ENCODE measurements at regions not wholly inside any gene's neighbourhood (a gene's known extent, or its start where the extent isn't known, plus 50 kb on each side); places are given as distances from the start of the nearest gene placed in this dataset.
"Not testable (repeated sequence)": the region's sequence is repeated elsewhere in the genome, so short reads cannot be mapped to it uniquely, and the experiment has no call there.

GRCh38 chr7:6982375-6982774, 156.3 kb upstream of the CCZ1B start:
- ATAC-seq (ENCODE audit: low read depth in 2 of 2); DNase-seq; H3K4me3 Mint-ChIP-seq; H3K4me1 Mint-ChIP-seq; H3K27ac Mint-ChIP-seq; H3K36me3 Mint-ChIP-seq: not testable (repeated sequence)
- peaks cover 5 to 19% (median 8%) of the 10 kb centered on the region in 7 donors for H3K9me3 Mint-ChIP-seq
- peaks cover 10 to 51% (median 16%) of the 10 kb centered on the region in 3 donors for H3K27me3 Mint-ChIP-seq

- not testable (repeated sequence) for H3K4me1 Mint-ChIP-seq; ATAC-seq (ENCODE audit: low read depth in 2 of 2); H3K36me3 Mint-ChIP-seq; H3K27ac Mint-ChIP-seq; DNase-seq; H3K4me3 Mint-ChIP-seq
- H3K9me3 Mint-ChIP-seq: peaks cover 0 to 10% (median 5%) of the 10 kb centered on the region in 7 donors
- peaks cover 13 to 53% (median 19%) of the 10 kb centered on the region in 3 donors for H3K27me3 Mint-ChIP-seq
These were observed 160.8 kb upstream of the CCZ1B start for GRCh38 chr7:6986892-6987291.

GRCh38 chr7:6988608-6989007, 162.5 kb upstream of the CCZ1B start:
- H3K27ac Mint-ChIP-seq; H3K4me3 Mint-ChIP-seq; H3K36me3 Mint-ChIP-seq; H3K4me1 Mint-ChIP-seq; ATAC-seq (ENCODE audit: low read depth in 2 of 2); DNase-seq; H3K9me3 Mint-ChIP-seq: not testable (repeated sequence)
- H3K27me3 Mint-ChIP-seq: peaks cover 16 to 36% (median 20%) of the 10 kb centered on the region in 3 donors

GRCh38 chr7:6989968-6990367, 163.9 kb upstream of the CCZ1B start:
- ATAC-seq (ENCODE audit: low read depth in 2 of 2); H3K27ac Mint-ChIP-seq: not testable (repeated sequence)

GRCh38 chr7:6990426-6991152, 164.5 kb upstream of the CCZ1B start:
- not testable (repeated sequence) for H3K4me1 Mint-ChIP-seq; H3K4me3 Mint-ChIP-seq; H3K9me3 Mint-ChIP-seq; H3K36me3 Mint-ChIP-seq; ATAC-seq (ENCODE audit: low read depth in 2 of 2); DNase-seq
- Mint-ChIP-seq H3K27me3 (peaks cover 13 to 27% (median 25%) of the 10 kb centered on the region in 3 donors), H3K27ac (peak overlapping the region in 1 of 6 donors; percentile 1)

More at GRCh38 chr7:6989968-6990367, 163.9 kb upstream of the CCZ1B start:
- not testable (repeated sequence) for H3K9me3 Mint-ChIP-seq, H3K4me3 Mint-ChIP-seq, H3K36me3 Mint-ChIP-seq, H3K4me1 Mint-ChIP-seq, DNase-seq
- peaks cover 13 to 27% (median 25%) of the 10 kb centered on the region in 3 donors for H3K27me3 Mint-ChIP-seq

- peak overlapping the region in 2 of 6 donors; percentile 1 to 49 for H3K27ac Mint-ChIP-seq
These were observed 165.1 kb upstream of the CCZ1B start for GRCh38 chr7:6991169-6991611.

GRCh38 chr7:6991686-6992085, 165.6 kb upstream of the CCZ1B start:
- ATAC-seq (ENCODE audit: low read depth in 2 of 2): not testable (repeated sequence)

More at GRCh38 chr7:6991169-6991611, 165.1 kb upstream of the CCZ1B start:
- DNase-seq; ATAC-seq (ENCODE audit: low read depth in 2 of 2); H3K4me1 Mint-ChIP-seq; H3K36me3 Mint-ChIP-seq; H3K4me3 Mint-ChIP-seq; H3K9me3 Mint-ChIP-seq: not testable (repeated sequence)
- H3K27me3 Mint-ChIP-seq: peaks cover 13 to 26% (median 25%) of the 10 kb centered on the region in 3 donors

GRCh38 chr7:6992133-6992532, 166.1 kb upstream of the CCZ1B start:
- peaks cover 9 to 25% (median 20%) of the 10 kb centered on the region in 3 donors for H3K27me3 Mint-ChIP-seq
- H3K4me3 Mint-ChIP-seq: not testable (repeated sequence)

More at GRCh38 chr7:6991686-6992085, 165.6 kb upstream of the CCZ1B start:
- H3K9me3 Mint-ChIP-seq, DNase-seq, H3K4me1 Mint-ChIP-seq, H3K4me3 Mint-ChIP-seq, H3K36me3 Mint-ChIP-seq: not testable (repeated sequence)
- H3K27ac Mint-ChIP-seq: peak overlapping the region in 1 of 6 donors; percentile 49
- peaks cover 9 to 25% (median 21%) of the 10 kb centered on the region in 3 donors for H3K27me3 Mint-ChIP-seq

GRCh38 chr7:6995026-6995425, 169.0 kb upstream of the CCZ1B start:
- H3K4me3 Mint-ChIP-seq; ATAC-seq (ENCODE audit: low read depth in 2 of 2); H3K27ac Mint-ChIP-seq; DNase-seq; H3K4me1 Mint-ChIP-seq: not testable (repeated sequence)
- H3K27me3 Mint-ChIP-seq: peaks cover 8 to 29% (median 8%) of the 10 kb centered on the region in 3 donors
- peaks cover 0 to 10% of the 10 kb centered on the region in 2 donors for H3K36me3 Mint-ChIP-seq
- peaks cover 8 to 14% (median 12%) of the 10 kb centered on the region in 7 donors for H3K9me3 Mint-ChIP-seq

More at GRCh38 chr7:6992133-6992532, 166.1 kb upstream of the CCZ1B start:
- DNase-seq; H3K9me3 Mint-ChIP-seq; H3K36me3 Mint-ChIP-seq; H3K27ac Mint-ChIP-seq; ATAC-seq (ENCODE audit: low read depth in 2 of 2); H3K4me1 Mint-ChIP-seq: not testable (repeated sequence)

GRCh38 chr7:6995493-6996289, 169.6 kb upstream of the CCZ1B start:
- H3K9me3 Mint-ChIP-seq: peaks cover 8 to 21% (median 16%) of the 10 kb centered on the region in 7 donors
- not testable (repeated sequence) for H3K4me3 Mint-ChIP-seq; H3K27ac Mint-ChIP-seq; H3K4me1 Mint-ChIP-seq; ATAC-seq (ENCODE audit: low read depth in 2 of 2); DNase-seq
- peaks cover 8 to 35% (median 8%) of the 10 kb centered on the region in 3 donors for H3K27me3 Mint-ChIP-seq
- H3K36me3 Mint-ChIP-seq: peaks cover 0 to 11% of the 10 kb centered on the region in 2 donors

- peaks cover 0 to 19% of the 10 kb centered on the region in 2 donors for H3K36me3 Mint-ChIP-seq
These were observed 173.1 kb upstream of the CCZ1B start for GRCh38 chr7:6999067-6999666.

GRCh38 chr7:7002418-7003062, 176.5 kb upstream of the CCZ1B start:
- Mint-ChIP-seq H3K4me1 (no peaks in the 10 kb centered on the region), H3K9me3 (peaks cover 8 to 30% (median 23%) of the 10 kb centered on the region in 7 donors), H3K4me3 (no peak overlapping the region), H3K27ac (no peak overlapping the region), H3K36me3 (peaks cover 0 to 19% of the 10 kb centered on the region in 2 donors), H3K27me3 (peaks cover 19 to 48% (median 27%) of the 10 kb centered on the region in 3 donors)
- no peak for DNase-seq
- ATAC-seq (ENCODE audit: low read depth in 2 of 2): no peak

More at GRCh38 chr7:6999067-6999666, 173.1 kb upstream of the CCZ1B start:
- ATAC-seq (ENCODE audit: low read depth in 2 of 2); H3K27ac Mint-ChIP-seq; DNase-seq; H3K4me1 Mint-ChIP-seq: not testable (repeated sequence)
- H3K9me3 Mint-ChIP-seq: peaks cover 8 to 22% (median 19%) of the 10 kb centered on the region in 7 donors
- H3K4me3 Mint-ChIP-seq: peak overlapping the region in 1 of 8 donors; percentile 64
- H3K27me3 Mint-ChIP-seq: peaks cover 19 to 48% (median 27%) of the 10 kb centered on the region in 3 donors
